Lower leg skin (tissue), 3 donors: ENCODE measurements at regions not wholly inside any gene's neighbourhood (a gene's known extent, or its start where the extent isn't known, plus 50 kb on each side); places are given as distances from the start of the nearest gene placed in this dataset.

Experiments
- POLR2A ChIP-seq, 2 donors: fragments of 450-650 bp; IDR thresholded peaks; one replicate each; pipeline ENCODE4 v1.6.1; 2016 to 2017; ENCODE audit warnings: antibody characterized with exemption in 2 of 2, mild to moderate bottlenecking in 1 of 2, moderate library complexity in 1 of 2
- TF ChIP-seq, protein P1 (sequence below), 3 donors: fragments of 450-650 bp; IDR thresholded peaks; one replicate each; pipeline ENCODE4 v1.5.1; 2016; ENCODE audit warnings: antibody characterized with exemption in 3 of 3, mild to moderate bottlenecking in 3 of 3, moderate library complexity in 2 of 3

DNA sequence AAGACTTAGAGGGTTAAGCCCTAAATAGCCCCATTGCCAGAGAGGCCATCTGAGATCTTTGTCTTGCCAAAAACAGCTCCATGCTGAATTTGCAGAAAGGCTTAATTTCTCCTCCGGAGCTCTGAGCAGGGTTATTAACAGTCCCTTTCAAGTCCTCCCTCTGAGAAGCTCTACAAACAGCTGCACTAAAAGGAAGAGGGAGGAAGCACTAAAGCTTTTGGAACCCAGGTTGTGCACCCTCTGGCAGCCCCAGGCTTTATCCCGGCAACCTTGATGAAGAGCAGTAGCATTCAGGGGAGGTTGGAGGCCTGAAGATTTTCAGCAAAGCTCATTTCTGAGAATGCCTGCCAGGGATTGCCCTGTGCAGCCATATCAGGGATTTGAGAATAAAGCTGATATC, 554.7 kb downstream of the RBFOX1 start:
- TF ChIP-seq, protein P1, sequence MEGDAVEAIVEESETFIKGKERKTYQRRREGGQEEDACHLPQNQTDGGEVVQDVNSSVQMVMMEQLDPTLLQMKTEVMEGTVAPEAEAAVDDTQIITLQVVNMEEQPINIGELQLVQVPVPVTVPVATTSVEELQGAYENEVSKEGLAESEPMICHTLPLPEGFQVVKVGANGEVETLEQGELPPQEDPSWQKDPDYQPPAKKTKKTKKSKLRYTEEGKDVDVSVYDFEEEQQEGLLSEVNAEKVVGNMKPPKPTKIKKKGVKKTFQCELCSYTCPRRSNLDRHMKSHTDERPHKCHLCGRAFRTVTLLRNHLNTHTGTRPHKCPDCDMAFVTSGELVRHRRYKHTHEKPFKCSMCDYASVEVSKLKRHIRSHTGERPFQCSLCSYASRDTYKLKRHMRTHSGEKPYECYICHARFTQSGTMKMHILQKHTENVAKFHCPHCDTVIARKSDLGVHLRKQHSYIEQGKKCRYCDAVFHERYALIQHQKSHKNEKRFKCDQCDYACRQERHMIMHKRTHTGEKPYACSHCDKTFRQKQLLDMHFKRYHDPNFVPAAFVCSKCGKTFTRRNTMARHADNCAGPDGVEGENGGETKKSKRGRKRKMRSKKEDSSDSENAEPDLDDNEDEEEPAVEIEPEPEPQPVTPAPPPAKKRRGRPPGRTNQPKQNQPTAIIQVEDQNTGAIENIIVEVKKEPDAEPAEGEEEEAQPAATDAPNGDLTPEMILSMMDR (IDR thresholded peaks at IDR 0.05), result no peak
- TF ChIP-seq POLR2A (IDR thresholded peaks at IDR 0.05), result no peak
